GM19463 (cell line): ENCODE measurements at regions not wholly inside any gene's neighbourhood (a gene's known extent, or its start where the extent isn't known, plus 50 kb on each side); places are given as distances from the start of the nearest gene placed in this dataset.

Experiments
- ATAC-seq: cut with Tn5 transposase; IDR thresholded peaks from one replicate; pipeline ENCODE4 v1.9.1; 2021; ENCODE audit warnings: mild to moderate bottlenecking, moderate library complexity; ENCODE audit not compliant: unreplicated experiment

- no peak for ATAC-seq
These were observed 425.1 kb downstream of the PABPC4L start for GRCh38 chr4:133776503-133776902.

GRCh38 chr4:133775881-133776280 is 425.7 kb downstream of the PABPC4L start:
- ATAC-seq: no peak

- no peak for ATAC-seq
These were observed 426.1 kb downstream of the PABPC4L start for GRCh38 chr4:133775469-133775868.

GRCh38 chr4:133759428-133759827 is 442.2 kb downstream of the PABPC4L start:
- ATAC-seq: no peak

- ATAC-seq: no peak
These were observed 459.8 kb downstream of the PABPC4L start for GRCh38 chr4:133741766-133742165.

GRCh38 chr4:133720001-133720400 is 481.6 kb downstream of the PABPC4L start:
- ATAC-seq: no peak

- no peak for ATAC-seq
These were observed 482.5 kb downstream of the PABPC4L start for GRCh38 chr4:133719098-133719497.

GRCh38 chr4:133714211-133714610 is 487.4 kb downstream of the PABPC4L start:
- no peak for ATAC-seq

- no peak for ATAC-seq
These were observed 488.2 kb downstream of the PABPC4L start for GRCh38 chr4:133713340-133713739.

- no peak for ATAC-seq
These were observed 489.8 kb downstream of the PABPC4L start for GRCh38 chr4:133711817-133712216.

GRCh38 chr4:133694416-133694815 is 507.2 kb downstream of the PABPC4L start:
- no peak for ATAC-seq

- ATAC-seq: no peak
These were observed 517.6 kb downstream of the PABPC4L start for GRCh38 chr4:133683967-133684366.

GRCh38 chr4:133668061-133668851 is 519.2 kb downstream of the PCDH10 start:
- no peak for ATAC-seq

- ATAC-seq: no peak
These were observed 498.1 kb downstream of the PCDH10 start for GRCh38 chr4:133647206-133647605.

- ATAC-seq: no peak
These were observed 492.1 kb downstream of the PCDH10 start for GRCh38 chr4:133641191-133641590.

- ATAC-seq: no peak
These were observed 489.7 kb downstream of the PCDH10 start for GRCh38 chr4:133638751-133639150.

GRCh38 chr4:133637161-133637560 is 488.1 kb downstream of the PCDH10 start:
- ATAC-seq: no peak

GRCh38 chr4:133624744-133625143 is 475.6 kb downstream of the PCDH10 start:
- ATAC-seq: no peak

- ATAC-seq: no peak
These were observed 474.8 kb downstream of the PCDH10 start for GRCh38 chr4:133623847-133624246.

GRCh38 chr4:133621628-133622027 is 472.5 kb downstream of the PCDH10 start:
- no peak for ATAC-seq

- no peak for ATAC-seq
These were observed 471.5 kb downstream of the PCDH10 start for GRCh38 chr4:133620555-133620954.

- no peak for ATAC-seq
These were observed 469.9 kb downstream of the PCDH10 start for GRCh38 chr4:133618963-133619362.

GRCh38 chr4:133600008-133600407 is 450.9 kb downstream of the PCDH10 start:
- no peak for ATAC-seq
